ENCODE measurements at regions not wholly inside any gene's neighbourhood (a gene's known extent, or its start where the extent isn't known, plus 50 kb on each side); places are given as distances from the start of the nearest gene placed in this dataset.

GRCh38 chr3:105923140-105923539 is 54.3 kb upstream of the CBLB start:
- no peak for DNase-seq
- Histone ChIP-seq H3K9me3 (ENCODE audit: severe bottlenecking) (no peaks in the 10 kb centered on the region), H3K4me3 (ENCODE audit: low read depth, low read length) (no peak overlapping the region), H3K27ac (no peak overlapping the region), H3K36me3 (no peaks in the 10 kb centered on the region), H3K27me3 (ENCODE audit: insufficient read depth, low read depth, severe bottlenecking) (no peaks in the 10 kb centered on the region)
- TF ChIP-seq CTCF (IDR thresholded peaks at IDR 0.05; ENCODE audit: low read depth, low read length): no peak

GRCh38 chr3:105927741-105928140 is 58.9 kb upstream of the CBLB start:
- no peak for DNase-seq
- Histone ChIP-seq H3K9me3 (ENCODE audit: severe bottlenecking) (no peaks in the 10 kb centered on the region), H3K4me3 (ENCODE audit: low read depth, low read length) (no peak overlapping the region), H3K36me3 (no peaks in the 10 kb centered on the region), H3K27me3 (ENCODE audit: insufficient read depth, low read depth, severe bottlenecking) (no peaks in the 10 kb centered on the region), H3K27ac (no peak overlapping the region)
- TF ChIP-seq CTCF (IDR thresholded peaks at IDR 0.05; ENCODE audit: low read depth, low read length): no peak

GRCh38 chr3:105930733-105931132 is 61.9 kb upstream of the CBLB start:
- Histone ChIP-seq H3K4me3 (ENCODE audit: low read depth, low read length) (no peak overlapping the region), H3K27ac (no peak overlapping the region), H3K36me3 (no peaks in the 10 kb centered on the region), H3K27me3 (ENCODE audit: insufficient read depth, low read depth, severe bottlenecking) (no peaks in the 10 kb centered on the region), H3K9me3 (ENCODE audit: severe bottlenecking) (no peaks in the 10 kb centered on the region)
- no peak for DNase-seq
- TF ChIP-seq CTCF (IDR thresholded peaks at IDR 0.05; ENCODE audit: low read depth, low read length): no peak

GRCh38 chr3:105931500-105931899 is 62.7 kb upstream of the CBLB start:
- Histone ChIP-seq H3K9me3 (ENCODE audit: severe bottlenecking) (no peaks in the 10 kb centered on the region), H3K36me3 (no peaks in the 10 kb centered on the region), H3K4me3 (ENCODE audit: low read depth, low read length) (no peak overlapping the region), H3K27me3 (ENCODE audit: insufficient read depth, low read depth, severe bottlenecking) (no peaks in the 10 kb centered on the region), H3K27ac (no peak overlapping the region)
- TF ChIP-seq CTCF (IDR thresholded peaks at IDR 0.05; ENCODE audit: low read depth, low read length): no peak
- DNase-seq: no peak

GRCh38 chr3:105933871-105934270 is 65.1 kb upstream of the CBLB start:
- H3K27ac ChIP-seq: no peak overlapping the region
- H3K36me3 ChIP-seq: no peaks in the 10 kb centered on the region
- H3K9me3 ChIP-seq (ENCODE audit: severe bottlenecking): no peaks in the 10 kb centered on the region
- no peak overlapping the region for H3K4me3 ChIP-seq (ENCODE audit: low read depth, low read length)
- TF ChIP-seq CTCF (IDR thresholded peaks at IDR 0.05; ENCODE audit: low read depth, low read length): no peak
- H3K27me3 ChIP-seq (ENCODE audit: insufficient read depth, low read depth, severe bottlenecking): no peaks in the 10 kb centered on the region
- DNase-seq: no peak

GRCh38 chr3:105938101-105938500 is 69.3 kb upstream of the CBLB start:
- Histone ChIP-seq H3K27me3 (ENCODE audit: insufficient read depth, low read depth, severe bottlenecking) (no peaks in the 10 kb centered on the region), H3K36me3 (no peaks in the 10 kb centered on the region), H3K4me3 (ENCODE audit: low read depth, low read length) (no peak overlapping the region), H3K9me3 (ENCODE audit: severe bottlenecking) (no peaks in the 10 kb centered on the region), H3K27ac (no peak overlapping the region)
- no peak for TF ChIP-seq CTCF (IDR thresholded peaks at IDR 0.05; ENCODE audit: low read depth, low read length)
- no peak for DNase-seq
